Kidney (tissue), 13 donors: ENCODE measurements at regions not wholly inside any gene's neighbourhood (a gene's known extent, or its start where the extent isn't known, plus 50 kb on each side); places are given as distances from the start of the nearest gene placed in this dataset.

Experiments used
- DNase-seq, 5 donors: peaks; one replicate each; pipeline ENCODE4 v3.0.0-alpha.2; 2013 to 2020
- FAIRE-seq: peaks from 2 replicates; lab custom pipeline; 2012; peaks lifted over from hg19 to GRCh38; lab: Jason Lieb, UNC
- H3K27ac ChIP-seq, 2 donors: one replicate each; pipeline ENCODE4 v1.7.0; 2013; ENCODE audit warnings: low read depth in 2 of 2, low read length in 2 of 2, inconsistent platforms in 1 of 2
- H3K27me3 ChIP-seq: one replicate; pipeline ENCODE4 v1.7.1; 2013; ENCODE audit warnings: low read length, inconsistent platforms; ENCODE audit not compliant: control insufficient read depth, insufficient read depth
- H3K36me3 ChIP-seq, 3 donors: one replicate each; pipeline versions ENCODE4 v1.7.0 to v1.7.1; 2013; ENCODE audit warnings: low read length in 3 of 3, control low read depth in 1 of 3, inconsistent platforms in 1 of 3; ENCODE audit not compliant: insufficient read depth in 3 of 3, control insufficient read depth in 2 of 3
- H3K4me1 ChIP-seq, 3 donors: one replicate each; pipeline versions ENCODE4 v1.7.0 to v1.7.1; 2013; ENCODE audit warnings: low read length in 3 of 3, inconsistent platforms in 1 of 3, low read depth in 1 of 3; ENCODE audit not compliant: control insufficient read depth in 2 of 3, insufficient read depth in 2 of 3
- H3K4me3 ChIP-seq, 3 donors: one replicate each; pipeline versions ENCODE4 v1.7.0 to v1.8.1; 2013; ENCODE audit warnings: low read length in 3 of 3, control low read depth in 1 of 3, inconsistent platforms in 1 of 3
- H3K9ac ChIP-seq, 3 donors: one replicate each; pipeline versions ENCODE4 v1.7.0 to v1.7.1; 2013; ENCODE audit warnings: low read length in 3 of 3, control low read depth in 1 of 3, inconsistent platforms in 1 of 3
- H3K9me3 ChIP-seq, 3 donors: one replicate each; pipeline versions ENCODE4 v1.7.0 to v1.7.1; 2013; ENCODE audit warnings: low read length in 3 of 3, control low read depth in 1 of 3, inconsistent platforms in 1 of 3; ENCODE audit not compliant: control insufficient read depth in 2 of 3, insufficient read depth in 1 of 3
- intact Hi-C: fragments of 100-400 bp; cut with DNase I; formaldehyde crosslinking; loops from one replicate; pipeline ENCODE4 v1.11.1; 2022
- TF ChIP-seq, protein P1 (sequence below): IDR thresholded peaks from 3 replicates; pipeline ENCODE4 v1.5.1; 2012; ENCODE audit warnings: mild to moderate bottlenecking, moderate library complexity, borderline replicate concordance; ENCODE audit not compliant: insufficient read depth; ENCODE audit errors: extremely low read depth
- donor health status: control.
- donor health status: control.
- donor health status: control.
- donor health status: control.
- donor health status: control.
- donor health status: DM: yes; HTN: yes; CAD: no.
- donor health status: Normal renal cell carcinoma (clear cell type).

DNA sequence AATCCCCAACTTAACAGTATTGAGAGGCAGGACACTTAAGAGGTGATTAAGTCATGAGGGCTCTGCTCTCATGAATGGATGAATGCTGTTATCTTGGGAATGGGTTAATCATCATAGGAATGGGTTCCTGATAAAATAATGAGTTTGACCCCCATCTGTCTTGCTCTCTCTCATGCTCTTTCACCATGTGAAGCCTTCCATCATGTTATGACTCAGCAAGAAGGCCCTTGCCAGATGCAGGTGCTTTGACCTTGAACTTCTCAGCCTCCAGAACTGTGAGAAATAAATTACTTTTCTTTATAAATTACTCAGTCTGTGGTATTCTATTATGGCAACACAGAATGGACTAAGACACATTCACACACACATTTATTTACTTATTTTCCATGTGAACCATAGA, 89.0 kb upstream of the PPM1H start:
- DNase-seq (no peak), FAIRE-seq (no peak)
- Histone ChIP-seq H3K4me1 (no peaks in the 10 kb centered on the region), H3K9me3 (no peaks in the 10 kb centered on the region), H3K27ac (no peak overlapping the region), H3K36me3 (no peaks in the 10 kb centered on the region), H3K27me3 (no peaks in the 10 kb centered on the region), H3K4me3 (no peak overlapping the region), H3K9ac (no peak overlapping the region)
- TF ChIP-seq, protein P1, sequence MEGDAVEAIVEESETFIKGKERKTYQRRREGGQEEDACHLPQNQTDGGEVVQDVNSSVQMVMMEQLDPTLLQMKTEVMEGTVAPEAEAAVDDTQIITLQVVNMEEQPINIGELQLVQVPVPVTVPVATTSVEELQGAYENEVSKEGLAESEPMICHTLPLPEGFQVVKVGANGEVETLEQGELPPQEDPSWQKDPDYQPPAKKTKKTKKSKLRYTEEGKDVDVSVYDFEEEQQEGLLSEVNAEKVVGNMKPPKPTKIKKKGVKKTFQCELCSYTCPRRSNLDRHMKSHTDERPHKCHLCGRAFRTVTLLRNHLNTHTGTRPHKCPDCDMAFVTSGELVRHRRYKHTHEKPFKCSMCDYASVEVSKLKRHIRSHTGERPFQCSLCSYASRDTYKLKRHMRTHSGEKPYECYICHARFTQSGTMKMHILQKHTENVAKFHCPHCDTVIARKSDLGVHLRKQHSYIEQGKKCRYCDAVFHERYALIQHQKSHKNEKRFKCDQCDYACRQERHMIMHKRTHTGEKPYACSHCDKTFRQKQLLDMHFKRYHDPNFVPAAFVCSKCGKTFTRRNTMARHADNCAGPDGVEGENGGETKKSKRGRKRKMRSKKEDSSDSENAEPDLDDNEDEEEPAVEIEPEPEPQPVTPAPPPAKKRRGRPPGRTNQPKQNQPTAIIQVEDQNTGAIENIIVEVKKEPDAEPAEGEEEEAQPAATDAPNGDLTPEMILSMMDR, result no peak
- intact Hi-C loops, result no loop called here

DNA sequence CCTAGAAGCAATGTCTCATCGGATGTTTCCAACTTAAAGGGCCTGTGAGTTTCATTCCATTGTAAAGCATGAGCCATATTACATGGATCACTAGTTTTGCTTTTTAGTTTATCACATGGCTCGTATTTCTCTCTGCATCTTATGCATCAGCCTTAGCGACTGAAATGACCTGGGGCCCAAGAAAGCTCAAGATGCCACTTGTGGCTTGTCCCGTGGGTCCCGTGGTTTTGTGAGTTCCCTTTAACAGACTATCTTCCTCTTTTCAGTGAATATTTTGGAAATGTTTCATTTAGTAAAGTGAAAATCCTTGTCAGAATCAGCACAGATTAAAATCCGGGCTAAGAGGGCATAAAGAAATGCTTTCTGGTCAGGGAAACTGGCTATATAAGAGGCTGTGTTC, 86.2 kb upstream of the PPM1H start:
- no peak overlapping the region for H3K9ac ChIP-seq
- no peaks in the 10 kb centered on the region for H3K27me3 ChIP-seq
- no peak for FAIRE-seq
- H3K4me3 ChIP-seq, result no peak overlapping the region
- no peak overlapping the region for H3K27ac ChIP-seq
- DNase-seq, result peak in 2 of 5 donors; percentile 15 to 30
- no peaks in the 10 kb centered on the region for H3K36me3 ChIP-seq
- no peaks in the 10 kb centered on the region for H3K4me1 ChIP-seq
- no peaks in the 10 kb centered on the region for H3K9me3 ChIP-seq
- TF ChIP-seq, protein P1, result no peak
- intact Hi-C loops, result no loop called here

DNA sequence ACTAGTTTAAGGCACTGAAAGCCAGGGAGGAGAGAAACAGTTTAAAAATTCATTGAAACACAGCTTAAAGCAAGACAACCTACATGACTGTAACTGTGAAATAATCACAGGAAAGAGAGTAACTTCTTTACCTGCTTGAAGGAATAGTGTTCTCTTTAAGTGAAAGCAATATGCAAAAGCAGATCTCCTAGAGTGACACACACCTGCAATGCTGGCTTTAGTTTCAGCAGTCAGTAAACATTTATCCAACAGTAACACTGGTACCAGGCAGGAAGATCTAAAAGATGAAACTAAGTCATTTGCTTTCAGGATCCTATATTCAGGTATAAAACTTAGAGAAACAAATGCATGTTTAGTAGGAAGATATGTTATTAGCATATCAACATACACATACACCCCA, 85.3 kb upstream of the PPM1H start:
- H3K27me3 ChIP-seq, result no peaks in the 10 kb centered on the region
- no peaks in the 10 kb centered on the region for H3K4me1 ChIP-seq
- intact Hi-C loops, result no loop called here
- TF ChIP-seq, protein P1, result no peak
- DNase-seq, result no peak
- no peak overlapping the region for H3K27ac ChIP-seq
- no peak overlapping the region for H3K4me3 ChIP-seq
- no peak for FAIRE-seq
- H3K9ac ChIP-seq, result no peak overlapping the region
- H3K36me3 ChIP-seq, result no peaks in the 10 kb centered on the region
- H3K9me3 ChIP-seq, result no peaks in the 10 kb centered on the region

DNA sequence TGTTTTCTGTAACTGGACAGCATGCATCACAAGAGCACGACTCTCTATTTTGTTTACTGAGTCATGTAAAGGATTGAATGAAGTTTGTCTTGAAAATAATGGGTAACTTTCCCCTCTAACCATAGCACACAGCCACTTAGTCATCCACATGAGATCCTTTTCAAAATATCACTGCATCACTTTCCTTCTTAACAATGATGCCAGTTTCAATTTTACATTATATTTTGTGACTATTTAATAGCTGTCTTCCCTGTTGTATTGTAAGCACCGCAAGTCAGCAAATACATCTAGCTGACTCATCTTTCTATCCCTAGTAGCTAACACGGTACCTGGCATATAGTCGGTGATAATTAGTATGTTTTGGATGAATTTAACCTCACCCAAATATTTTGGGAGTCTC, 83.3 kb upstream of the PPM1H start:
- FAIRE-seq (no peak), DNase-seq (no peak)
- Histone ChIP-seq H3K4me1 (no peaks in the 10 kb centered on the region), H3K4me3 (no peak overlapping the region), H3K27me3 (no peaks in the 10 kb centered on the region), H3K9me3 (no peaks in the 10 kb centered on the region), H3K36me3 (no peaks in the 10 kb centered on the region), H3K27ac (no peak overlapping the region), H3K9ac (no peak overlapping the region)
- TF ChIP-seq, protein P1, result no peak
- intact Hi-C loops, result no loop called here
